Colonic mucosa (tissue), 4 donors: ENCODE measurements at regions not wholly inside any gene's neighbourhood (a gene's known extent, or its start where the extent isn't known, plus 50 kb on each side); places are given as distances from the start of the nearest gene placed in this dataset.

Experiments used
- DNase-seq: peaks from one replicate; pipeline ENCODE4 v3.0.0-alpha.2; 2020
- H3K27ac ChIP-seq: fragments of 200-600 bp; one replicate; pipeline ENCODE4 v1.8.0; 2021
- H3K27me3 ChIP-seq: fragments of 200-600 bp; one replicate; pipeline ENCODE4 v1.8.0; 2021
- H3K36me3 ChIP-seq: fragments of 200-600 bp; one replicate; pipeline ENCODE4 v1.8.0; 2021
- H3K4me1 ChIP-seq: fragments of 200-600 bp; one replicate; pipeline ENCODE4 v1.8.0; 2021; ENCODE audit warnings: mild to moderate bottlenecking
- H3K4me3 ChIP-seq: fragments of 200-600 bp; one replicate; pipeline ENCODE4 v1.8.0; 2021
- H3K9ac ChIP-seq, 2 donors: one replicate each; pipeline ENCODE4 v1.7.0; 2013; ENCODE audit warnings: control low read depth in 2 of 2, low read depth in 2 of 2, low read length in 2 of 2
- H3K9me3 ChIP-seq: fragments of 200-600 bp; one replicate; pipeline ENCODE4 v1.8.0; 2021
- CTCF ChIP-seq: fragments of 200-600 bp; IDR thresholded peaks from one replicate; pipeline ENCODE4 v1.8.0; 2022; ENCODE audit warnings: antibody characterized with exemption, mild to moderate bottlenecking
- intact Hi-C: fragments of 100-400 bp; cut with DNase I; formaldehyde crosslinking; loops from one replicate; pipeline ENCODE4 v1.14.1; 2022
- donor health status: healthy.
- donor health status: DM: no; HTN: no; CAD: no.
- donor health status: DM: no; HTN: no; CAD: no.

GRCh38 chr2:191620144-191620543, 57.8 kb upstream of the NABP1 start:
- no peak overlapping the region for H3K9ac ChIP-seq
- intact Hi-C loops, result no loop called here
- H3K4me1 ChIP-seq, result no peaks in the 10 kb centered on the region
- H3K4me3 ChIP-seq, result no peak overlapping the region
- TF ChIP-seq CTCF, result no peak
- no peaks in the 10 kb centered on the region for H3K27me3 ChIP-seq
- DNase-seq, result no peak
- no peak overlapping the region for H3K27ac ChIP-seq
- H3K9me3 ChIP-seq, result no peaks in the 10 kb centered on the region
- H3K36me3 ChIP-seq, result no peaks in the 10 kb centered on the region

- Histone ChIP-seq H3K36me3 (no peaks in the 10 kb centered on the region), H3K4me1 (no peaks in the 10 kb centered on the region), H3K9me3 (no peaks in the 10 kb centered on the region), H3K4me3 (no peak overlapping the region), H3K27ac (no peak overlapping the region), H3K9ac (no peak overlapping the region), H3K27me3 (no peaks in the 10 kb centered on the region)
- no peak for DNase-seq
- intact Hi-C loops, result no loop called here
- TF ChIP-seq CTCF, result no peak
These were observed 55.3 kb upstream of the NABP1 start for GRCh38 chr2:191622374-191623320.

DNA sequence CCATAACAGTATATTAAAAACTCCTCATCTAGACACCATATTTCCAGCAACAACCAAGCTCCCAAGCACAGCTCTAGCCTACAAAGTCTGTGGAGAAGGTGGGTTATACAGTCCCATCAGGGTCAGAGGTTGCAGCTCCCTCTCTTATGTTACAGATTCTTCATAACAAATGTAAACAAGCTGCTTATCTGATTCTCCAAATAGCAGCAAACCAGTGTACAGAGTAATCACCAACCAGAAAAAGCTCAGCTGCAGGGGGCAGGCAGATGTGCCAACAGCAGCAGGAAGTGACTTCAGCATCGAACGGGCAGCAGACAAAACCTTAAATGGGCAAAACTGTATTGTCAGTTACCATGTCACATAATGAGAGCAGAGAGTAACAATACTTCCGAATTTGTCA, 52.9 kb upstream of the NABP1 start:
- Histone ChIP-seq H3K27me3 (no peaks in the 10 kb centered on the region), H3K27ac (no peak overlapping the region), H3K4me1 (no peaks in the 10 kb centered on the region), H3K4me3 (no peak overlapping the region), H3K9ac (no peak overlapping the region), H3K36me3 (no peaks in the 10 kb centered on the region), H3K9me3 (no peaks in the 10 kb centered on the region)
- no peak for TF ChIP-seq CTCF
- intact Hi-C loops, result no loop called here
- DNase-seq, result no peak

GRCh38 chr2:191625446-191625845, 52.5 kb upstream of the NABP1 start:
- intact Hi-C loops, result no loop called here
- Histone ChIP-seq H3K4me1 (no peaks in the 10 kb centered on the region), H3K36me3 (no peaks in the 10 kb centered on the region), H3K9me3 (no peaks in the 10 kb centered on the region), H3K4me3 (no peak overlapping the region), H3K27ac (no peak overlapping the region), H3K9ac (no peak overlapping the region), H3K27me3 (no peaks in the 10 kb centered on the region)
- DNase-seq, result no peak
- no peak for TF ChIP-seq CTCF

- H3K9me3 ChIP-seq, result no peaks in the 10 kb centered on the region
- H3K4me3 ChIP-seq, result no peak overlapping the region
- no peaks in the 10 kb centered on the region for H3K27me3 ChIP-seq
- H3K27ac ChIP-seq, result no peak overlapping the region
- no peak for TF ChIP-seq CTCF
- intact Hi-C loops, result no loop called here
- no peaks in the 10 kb centered on the region for H3K4me1 ChIP-seq
- H3K9ac ChIP-seq, result no peak overlapping the region
- no peaks in the 10 kb centered on the region for H3K36me3 ChIP-seq
- no peak for DNase-seq
These were observed 51.3 kb upstream of the NABP1 start for GRCh38 chr2:191626497-191627151.
